ENCODE measurements at regions not wholly inside any gene's neighbourhood (a gene's known extent, or its start where the extent isn't known, plus 50 kb on each side); places are given as distances from the start of the nearest gene placed in this dataset.

DNA sequence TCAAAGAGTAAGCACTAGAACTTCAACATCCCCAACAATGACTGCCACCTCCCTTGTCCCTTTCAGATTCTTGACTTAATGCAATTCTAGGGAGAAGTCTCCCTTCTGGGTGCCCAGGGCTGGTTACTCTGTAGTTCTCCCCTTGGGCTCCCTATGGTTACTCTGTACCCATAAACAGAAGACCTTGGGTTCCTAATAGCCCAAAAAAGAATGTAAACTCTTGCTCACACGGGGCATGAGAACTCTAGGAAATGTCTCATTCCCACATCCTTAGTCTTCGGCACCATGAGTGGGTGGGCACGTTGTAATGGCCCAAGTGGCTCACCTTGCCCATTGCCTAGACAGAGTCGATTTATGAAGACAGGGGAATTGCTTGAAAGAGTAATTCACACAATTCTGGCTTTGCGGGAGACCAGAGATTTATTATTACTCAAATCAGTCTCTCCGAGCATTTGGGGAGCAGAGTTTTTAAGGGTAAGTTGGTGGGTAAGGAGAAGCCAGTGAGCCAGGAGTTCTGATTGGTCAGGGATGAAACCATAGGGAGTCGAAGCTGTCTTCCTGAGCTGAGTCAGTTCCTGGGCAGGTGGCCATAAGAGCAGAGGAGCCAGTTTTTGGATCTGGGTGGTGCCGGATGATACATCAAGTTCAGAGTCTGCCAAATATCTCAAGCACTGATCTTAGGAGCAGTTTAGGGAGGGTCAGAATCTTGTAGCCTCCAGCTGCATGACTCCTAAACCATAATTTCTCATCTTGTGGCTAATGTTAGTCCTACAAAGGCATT lies 61.2 kb upstream of the SIRPG start:
- Histone ChIP-seq H3K36me3 (no peaks in the 10 kb centered on the region), H3K27me3 (no peaks in the 10 kb centered on the region), H3K4me3 (no peak overlapping the region), H3K9me3 (peaks cover 0 to under 1% (median 0%) of the 10 kb centered on the region in 4 donors), H3K4me1 (no peaks in the 10 kb centered on the region), H3K27ac (no peak overlapping the region)
- TF ChIP-seq EP300 (IDR thresholded peaks at IDR 0.05) (no peak), POLR2AphosphoS5 (IDR thresholded peaks at IDR 0.05) (no peak), POLR2A (IDR thresholded peaks at IDR 0.05) (no peak)
- TF ChIP-seq, protein P1, sequence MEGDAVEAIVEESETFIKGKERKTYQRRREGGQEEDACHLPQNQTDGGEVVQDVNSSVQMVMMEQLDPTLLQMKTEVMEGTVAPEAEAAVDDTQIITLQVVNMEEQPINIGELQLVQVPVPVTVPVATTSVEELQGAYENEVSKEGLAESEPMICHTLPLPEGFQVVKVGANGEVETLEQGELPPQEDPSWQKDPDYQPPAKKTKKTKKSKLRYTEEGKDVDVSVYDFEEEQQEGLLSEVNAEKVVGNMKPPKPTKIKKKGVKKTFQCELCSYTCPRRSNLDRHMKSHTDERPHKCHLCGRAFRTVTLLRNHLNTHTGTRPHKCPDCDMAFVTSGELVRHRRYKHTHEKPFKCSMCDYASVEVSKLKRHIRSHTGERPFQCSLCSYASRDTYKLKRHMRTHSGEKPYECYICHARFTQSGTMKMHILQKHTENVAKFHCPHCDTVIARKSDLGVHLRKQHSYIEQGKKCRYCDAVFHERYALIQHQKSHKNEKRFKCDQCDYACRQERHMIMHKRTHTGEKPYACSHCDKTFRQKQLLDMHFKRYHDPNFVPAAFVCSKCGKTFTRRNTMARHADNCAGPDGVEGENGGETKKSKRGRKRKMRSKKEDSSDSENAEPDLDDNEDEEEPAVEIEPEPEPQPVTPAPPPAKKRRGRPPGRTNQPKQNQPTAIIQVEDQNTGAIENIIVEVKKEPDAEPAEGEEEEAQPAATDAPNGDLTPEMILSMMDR (IDR thresholded peaks at IDR 0.05), result no peak
- peak; percentile 80 for DNase-seq
- intact Hi-C loops (cut with DNase I), result no loop called here
- WGBS, 2 donors, result 77 to 80% methylated on average over 8 of the region's 8 CpGs

GRCh38 chr20:1712634-1713624 lies 55.4 kb upstream of the SIRPG start:
- no peak for DNase-seq
- Histone ChIP-seq H3K27me3 (no peaks in the 10 kb centered on the region), H3K4me3 (no peak overlapping the region), H3K9me3 (no peaks in the 10 kb centered on the region), H3K36me3 (no peaks in the 10 kb centered on the region), H3K27ac (no peak overlapping the region), H3K4me1 (no peaks in the 10 kb centered on the region)
- intact Hi-C loops (cut with DNase I), result no loop called here
- WGBS, 2 donors, result 91 to 95% methylated on average over 4 of the region's 4 CpGs
- TF ChIP-seq POLR2AphosphoS5 (IDR thresholded peaks at IDR 0.05) (no peak), EP300 (IDR thresholded peaks at IDR 0.05) (no peak), POLR2A (IDR thresholded peaks at IDR 0.05) (no peak)
- TF ChIP-seq, protein P1 (IDR thresholded peaks at IDR 0.05), result no peak

DNA sequence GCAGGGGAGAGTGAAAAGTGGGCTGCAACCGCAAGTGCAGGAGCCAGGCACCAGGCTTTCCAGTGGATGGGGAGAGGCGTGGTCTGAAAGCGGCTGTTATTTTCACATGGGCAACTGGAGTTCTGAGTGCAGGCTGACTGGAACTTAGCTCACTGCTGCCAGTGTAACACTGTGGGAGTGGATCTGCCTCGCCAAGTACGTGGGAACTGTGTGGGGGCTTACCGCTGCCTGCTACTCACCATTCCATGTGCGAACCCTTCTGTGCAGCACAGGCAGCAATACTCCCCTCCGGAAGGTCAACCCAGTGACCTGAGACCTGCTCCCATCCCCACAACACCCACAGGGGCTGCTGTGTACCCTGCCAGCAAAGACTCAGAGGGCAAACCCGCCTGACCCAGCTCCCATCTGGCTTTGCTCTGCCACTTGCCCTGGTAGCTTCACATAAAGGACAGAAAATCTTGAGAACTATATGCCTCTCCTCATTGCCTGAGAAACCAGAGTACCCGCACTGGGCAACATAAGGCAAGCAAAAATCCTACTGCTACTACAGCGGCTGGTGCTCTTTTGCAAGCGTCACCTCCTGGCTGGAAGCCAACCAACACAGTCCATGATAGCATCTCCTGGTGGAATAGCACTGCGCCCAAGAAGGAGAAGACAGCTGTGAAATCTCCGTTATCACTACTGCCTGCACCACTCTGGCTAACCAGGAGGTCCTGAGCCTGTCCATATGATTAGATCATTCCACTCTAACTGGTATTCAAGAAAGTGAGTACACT lies 54.4 kb upstream of the SIRPG start:
- WGBS, 2 donors, result 93% methylated on average over 14 of the region's 14 CpGs
- Histone ChIP-seq H3K9me3 (no peaks in the 10 kb centered on the region), H3K27ac (no peak overlapping the region), H3K4me1 (no peaks in the 10 kb centered on the region), H3K4me3 (no peak overlapping the region), H3K36me3 (no peaks in the 10 kb centered on the region), H3K27me3 (no peaks in the 10 kb centered on the region)
- intact Hi-C loops (cut with DNase I), result no loop called here
- TF ChIP-seq POLR2AphosphoS5 (IDR thresholded peaks at IDR 0.05) (no peak), EP300 (IDR thresholded peaks at IDR 0.05) (no peak), POLR2A (IDR thresholded peaks at IDR 0.05) (no peak)
- TF ChIP-seq, protein P1 (IDR thresholded peaks at IDR 0.05), result no peak
- no peak for DNase-seq

GRCh38 chr20:1711266-1711665 lies 53.7 kb upstream of the SIRPG start:
- Histone ChIP-seq H3K9me3 (no peaks in the 10 kb centered on the region), H3K36me3 (no peaks in the 10 kb centered on the region), H3K27ac (no peak overlapping the region), H3K4me1 (no peaks in the 10 kb centered on the region), H3K4me3 (no peak overlapping the region), H3K27me3 (no peaks in the 10 kb centered on the region)
- intact Hi-C loops (cut with DNase I), result no loop called here
- TF ChIP-seq EP300 (IDR thresholded peaks at IDR 0.05), result no peak
- TF ChIP-seq, protein P1 (IDR thresholded peaks at IDR 0.05), result no peak
- no peak for TF ChIP-seq POLR2A (IDR thresholded peaks at IDR 0.05)
- TF ChIP-seq POLR2AphosphoS5 (IDR thresholded peaks at IDR 0.05), result no peak
- DNase-seq, result no peak
- WGBS, 2 donors, result 96% methylated on average over 11 of the region's 11 CpGs
